ENCODE measurements at regions not wholly inside any gene's neighbourhood (a gene's known extent, or its start where the extent isn't known, plus 50 kb on each side); places are given as distances from the start of the nearest gene placed in this dataset.
A peak's percentile ranks its signal among the peaks of the same experiment; 100 is the strongest.
"Not testable (repeated sequence)": the region's sequence is repeated elsewhere in the genome, so short reads cannot be mapped to it uniquely, and the experiment has no call there.

GRCh38 chr3:177494216-177494615, 296.9 kb upstream of the TBL1XR1 start:
- ATAC-seq (no peak), DNase-seq (no peak)
- Histone ChIP-seq H4K20me1 (ENCODE audit: low read length) (no peaks in the 10 kb centered on the region), H3K79me2 (ENCODE audit: low read length) (no peaks in the 10 kb centered on the region), H3K9me2 (replicated peaks; ENCODE audit: low read length) (no peaks in the 10 kb centered on the region), H2AFZ (ENCODE audit: low read length) (no peak overlapping the region), H3K9me3 (ENCODE audit: low read length) (no peaks in the 10 kb centered on the region), H3K4me2 (ENCODE audit: low read length) (no peak overlapping the region), H3F3A (ENCODE audit: low read length, unreplicated experiment) (no peaks in the 10 kb centered on the region), H3K27me3 (ENCODE audit: low read length) (no peaks in the 10 kb centered on the region), H3K27ac (ENCODE audit: low read length) (no peak overlapping the region), H3K4me3 (ENCODE audit: low read length) (no peak overlapping the region), H3K4me1 (ENCODE audit: insufficient read depth, low read length) (peaks cover 15% of the 10 kb centered on the region), H3K36me3 (ENCODE audit: low read depth, low read length) (no peaks in the 10 kb centered on the region), H3K9ac (ENCODE audit: low read length) (no peak overlapping the region)
- CTCF ChIA-PET: no interaction called here
- intact Hi-C loops (cut with micrococcal nuclease): no loop called here
- BruUV-seq (replicated peaks): no TSS peak
- POLR2A ChIA-PET (ENCODE audit: unreplicated experiment): no interaction called here
- TF ChIP-seq EZH2 (IDR thresholded peaks at IDR 0.05; ENCODE audit: low read length, unreplicated experiment): no peak
- TF ChIP-seq EZH2phosphoT487 (IDR thresholded peaks at IDR 0.05; ENCODE audit: borderline replicate concordance, low read length): no peak
- TF ChIP-seq CTCF (conservative IDR thresholded peaks at IDR 0.05; ENCODE audit: low read depth, low read length): no peak

GRCh38 chr3:177495566-177495965, 298.3 kb upstream of the TBL1XR1 start:
- Histone ChIP-seq H3K9me3 (ENCODE audit: low read length) (no peaks in the 10 kb centered on the region), H3K9me2 (replicated peaks; ENCODE audit: low read length) (no peaks in the 10 kb centered on the region), H3K27ac (ENCODE audit: low read length) (no peak overlapping the region), H3F3A (ENCODE audit: low read length, unreplicated experiment) (no peaks in the 10 kb centered on the region), H4K20me1 (ENCODE audit: low read length) (no peaks in the 10 kb centered on the region), H3K36me3 (ENCODE audit: low read depth, low read length) (no peaks in the 10 kb centered on the region), H3K27me3 (ENCODE audit: low read length) (no peaks in the 10 kb centered on the region), H3K4me1 (ENCODE audit: insufficient read depth, low read length) (peaks cover 15% of the 10 kb centered on the region), H3K4me2 (ENCODE audit: low read length) (no peak overlapping the region), H2AFZ (ENCODE audit: low read length) (no peak overlapping the region), H3K4me3 (ENCODE audit: low read length) (no peak overlapping the region), H3K79me2 (ENCODE audit: low read length) (no peaks in the 10 kb centered on the region), H3K9ac (ENCODE audit: low read length) (no peak overlapping the region)
- ChIA-PET POLR2A (ENCODE audit: unreplicated experiment) (no interaction called here), CTCF (no interaction called here)
- TF ChIP-seq CTCF (conservative IDR thresholded peaks at IDR 0.05; ENCODE audit: low read depth, low read length) (no peak), EZH2phosphoT487 (IDR thresholded peaks at IDR 0.05; ENCODE audit: borderline replicate concordance, low read length) (no peak), EZH2 (IDR thresholded peaks at IDR 0.05; ENCODE audit: low read length, unreplicated experiment) (no peak)
- DNase-seq: no peak
- BruUV-seq (replicated peaks): no TSS peak
- intact Hi-C loops (cut with micrococcal nuclease): no loop called here
- ATAC-seq: no peak

GRCh38 chr3:177498037-177498857, 301.0 kb upstream of the TBL1XR1 start:
- H3K4me1 ChIP-seq (ENCODE audit: insufficient read depth, low read length): peaks cover 8% of the 10 kb centered on the region
- intact Hi-C loops (cut with micrococcal nuclease): no loop called here
- no peaks in the 10 kb centered on the region for H3K9me2 ChIP-seq (replicated peaks; ENCODE audit: low read length)
- no peak for TF ChIP-seq EZH2phosphoT487 (IDR thresholded peaks at IDR 0.05; ENCODE audit: borderline replicate concordance, low read length)
- no peak for TF ChIP-seq EZH2 (IDR thresholded peaks at IDR 0.05; ENCODE audit: low read length, unreplicated experiment)
- TF ChIP-seq CTCF (conservative IDR thresholded peaks at IDR 0.05; ENCODE audit: low read depth, low read length): no peak
- H3K79me2 ChIP-seq (ENCODE audit: low read length): no peaks in the 10 kb centered on the region
- no peak overlapping the region for H2AFZ ChIP-seq (ENCODE audit: low read length)
- ATAC-seq (peak; percentile 63), DNase-seq (peak; percentile 89)
- no peak overlapping the region for H3K4me3 ChIP-seq (ENCODE audit: low read length)
- no peak overlapping the region for H3K27ac ChIP-seq (ENCODE audit: low read length)
- ChIA-PET CTCF (interaction anchor here (0.6 to 0.7 kb wide), 2 partner anchors 13 to 771 kb away, joined by 3 read pairs; no protein-coding TSS in a partner anchor), POLR2A (ENCODE audit: unreplicated experiment) (interaction anchor here (0.7 kb wide), 1 partner anchor 55 kb away, joined by 6 read pairs; no protein-coding TSS in a partner anchor)
- no peaks in the 10 kb centered on the region for H3K36me3 ChIP-seq (ENCODE audit: low read depth, low read length)
- H3K9me3 ChIP-seq (ENCODE audit: low read length): no peaks in the 10 kb centered on the region
- no peaks in the 10 kb centered on the region for H4K20me1 ChIP-seq (ENCODE audit: low read length)
- peak overlapping the region; percentile 27 for H3K4me2 ChIP-seq (ENCODE audit: low read length)
- no peaks in the 10 kb centered on the region for H3F3A ChIP-seq (ENCODE audit: low read length, unreplicated experiment)
- no peak overlapping the region for H3K9ac ChIP-seq (ENCODE audit: low read length)
- H3K27me3 ChIP-seq (ENCODE audit: low read length): no peaks in the 10 kb centered on the region
- BruUV-seq (replicated peaks): no TSS peak

GRCh38 chr3:177499039-177499438, 301.8 kb upstream of the TBL1XR1 start:
- H3K9ac ChIP-seq (ENCODE audit: low read length); intact Hi-C loops (cut with micrococcal nuclease); BruUV-seq (replicated peaks); CTCF ChIA-PET; H3K4me3 ChIP-seq (ENCODE audit: low read length); H3K79me2 ChIP-seq (ENCODE audit: low read length); ATAC-seq; H4K20me1 ChIP-seq (ENCODE audit: low read length); H2AFZ ChIP-seq (ENCODE audit: low read length); H3K4me2 ChIP-seq (ENCODE audit: low read length); H3K27me3 ChIP-seq (ENCODE audit: low read length); DNase-seq; H3K27ac ChIP-seq (ENCODE audit: low read length); H3K9me3 ChIP-seq (ENCODE audit: low read length); H3K9me2 ChIP-seq (replicated peaks; ENCODE audit: low read length); H3F3A ChIP-seq (ENCODE audit: low read length, unreplicated experiment); H3K36me3 ChIP-seq (ENCODE audit: low read depth, low read length); H3K4me1 ChIP-seq (ENCODE audit: insufficient read depth, low read length); POLR2A ChIA-PET (ENCODE audit: unreplicated experiment): not testable (repeated sequence)

Data from PC-3 (cell line).